Lower leg skin (tissue), 3 donors: ENCODE measurements at regions not wholly inside any gene's neighbourhood (a gene's known extent, or its start where the extent isn't known, plus 50 kb on each side); places are given as distances from the start of the nearest gene placed in this dataset.

Experiments used
- POLR2A ChIP-seq, 2 donors: fragments of 450-650 bp; IDR thresholded peaks; one replicate each; pipeline ENCODE4 v1.6.1; 2016 to 2017; ENCODE audit warnings: antibody characterized with exemption in 2 of 2, mild to moderate bottlenecking in 1 of 2, moderate library complexity in 1 of 2
- TF ChIP-seq, protein P1 (sequence below), 3 donors: fragments of 450-650 bp; IDR thresholded peaks; one replicate each; pipeline ENCODE4 v1.5.1; 2016; ENCODE audit warnings: antibody characterized with exemption in 3 of 3, mild to moderate bottlenecking in 3 of 3, moderate library complexity in 2 of 3

DNA sequence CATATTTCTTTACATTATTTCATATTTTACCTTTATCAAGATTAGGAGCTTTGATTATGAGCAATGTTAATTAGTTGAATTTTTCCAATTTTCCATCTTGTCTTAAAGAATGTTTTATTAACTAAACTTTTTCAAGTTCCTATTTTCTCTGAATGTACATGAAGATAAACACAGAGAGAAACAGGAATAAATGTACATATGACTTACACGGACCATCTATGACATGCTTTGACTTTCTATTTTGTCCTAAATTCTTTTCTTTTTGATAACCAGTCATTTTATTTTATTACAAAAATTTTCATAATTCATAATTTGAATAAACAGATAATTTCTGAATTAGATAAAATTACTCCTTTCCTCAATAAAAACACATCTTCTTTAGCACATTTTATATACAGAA is 1038.8 kb upstream of the ARRDC3 start:
- TF ChIP-seq, protein P1, sequence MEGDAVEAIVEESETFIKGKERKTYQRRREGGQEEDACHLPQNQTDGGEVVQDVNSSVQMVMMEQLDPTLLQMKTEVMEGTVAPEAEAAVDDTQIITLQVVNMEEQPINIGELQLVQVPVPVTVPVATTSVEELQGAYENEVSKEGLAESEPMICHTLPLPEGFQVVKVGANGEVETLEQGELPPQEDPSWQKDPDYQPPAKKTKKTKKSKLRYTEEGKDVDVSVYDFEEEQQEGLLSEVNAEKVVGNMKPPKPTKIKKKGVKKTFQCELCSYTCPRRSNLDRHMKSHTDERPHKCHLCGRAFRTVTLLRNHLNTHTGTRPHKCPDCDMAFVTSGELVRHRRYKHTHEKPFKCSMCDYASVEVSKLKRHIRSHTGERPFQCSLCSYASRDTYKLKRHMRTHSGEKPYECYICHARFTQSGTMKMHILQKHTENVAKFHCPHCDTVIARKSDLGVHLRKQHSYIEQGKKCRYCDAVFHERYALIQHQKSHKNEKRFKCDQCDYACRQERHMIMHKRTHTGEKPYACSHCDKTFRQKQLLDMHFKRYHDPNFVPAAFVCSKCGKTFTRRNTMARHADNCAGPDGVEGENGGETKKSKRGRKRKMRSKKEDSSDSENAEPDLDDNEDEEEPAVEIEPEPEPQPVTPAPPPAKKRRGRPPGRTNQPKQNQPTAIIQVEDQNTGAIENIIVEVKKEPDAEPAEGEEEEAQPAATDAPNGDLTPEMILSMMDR (IDR thresholded peaks at IDR 0.05), result no peak
- no peak for TF ChIP-seq POLR2A (IDR thresholded peaks at IDR 0.05)
